ENCODE measurements at regions not wholly inside any gene's neighbourhood (a gene's known extent, or its start where the extent isn't known, plus 50 kb on each side); places are given as distances from the start of the nearest gene placed in this dataset.

GRCh38 chr4:11497972-11498371, 69.3 kb upstream of the HS3ST1 start:
- H3K27ac Mint-ChIP-seq = no peak overlapping the region
- intact Hi-C loops (cut with micrococcal nuclease) = no loop called here
- H3K36me3 Mint-ChIP-seq = peaks cover 0 to 6% (median 0%) of the 10 kb centered on the region in 5 donors
- no peak for DNase-seq
- peaks cover 2 to 15% (median 4%) of the 10 kb centered on the region in 11 donors for H3K9me3 Mint-ChIP-seq
- ATAC-seq = no peak
- H3K4me1 Mint-ChIP-seq = peaks cover 0 to 8% (median 0%) of the 10 kb centered on the region in 7 donors
- H3K27ac ChIP-seq (ENCODE audit: low read depth, low read length) = no peak overlapping the region
- H3K36me3 ChIP-seq (ENCODE audit: control insufficient read depth in 2 of 3, insufficient read depth in 3 of 3, low read length in 3 of 3) = no peaks in the 10 kb centered on the region
- H3K4me3 Mint-ChIP-seq = no peak overlapping the region
- POLR2A ChIA-PET = no interaction called here
- no peak overlapping the region for H3K4me3 ChIP-seq (ENCODE audit: low read length)
- no peaks in the 10 kb centered on the region for H3K27me3 ChIP-seq (ENCODE audit: control insufficient read depth in 2 of 2, insufficient read depth in 2 of 2, low read length in 2 of 2)
- no peaks in the 10 kb centered on the region for H3K4me1 ChIP-seq (ENCODE audit: control insufficient read depth in 2 of 2, insufficient read depth in 2 of 2, low read length in 2 of 2)
- no peaks in the 10 kb centered on the region for H3K9me3 ChIP-seq (ENCODE audit: control insufficient read depth in 2 of 3, low read length in 3 of 3)
- CTCF ChIA-PET = no interaction called here
- H3K27me3 Mint-ChIP-seq = peaks cover 0 to 7% (median 0%) of the 10 kb centered on the region in 5 donors

GRCh38 chr4:11497212-11497806, 68.6 kb upstream of the HS3ST1 start:
- POLR2A ChIA-PET = no interaction called here
- CTCF ChIA-PET = no interaction called here
- no peaks in the 10 kb centered on the region for H3K27me3 ChIP-seq (ENCODE audit: control insufficient read depth in 2 of 2, insufficient read depth in 2 of 2, low read length in 2 of 2)
- Mint-ChIP-seq H3K4me1 (peaks cover 0 to 8% (median 0%) of the 10 kb centered on the region in 7 donors), H3K27me3 (peaks cover 0 to 7% (median 0%) of the 10 kb centered on the region in 5 donors), H3K9me3 (peaks cover 2 to 19% (median 4%) of the 10 kb centered on the region in 11 donors), H3K4me3 (no peak overlapping the region), H3K27ac (no peak overlapping the region), H3K36me3 (peaks cover 0 to 7% (median 0%) of the 10 kb centered on the region in 5 donors)
- no peak overlapping the region for H3K27ac ChIP-seq (ENCODE audit: low read depth, low read length)
- DNase-seq (no peak), ATAC-seq (no peak)
- H3K4me1 ChIP-seq (ENCODE audit: control insufficient read depth in 2 of 2, insufficient read depth in 2 of 2, low read length in 2 of 2) = no peaks in the 10 kb centered on the region
- no peaks in the 10 kb centered on the region for H3K9me3 ChIP-seq (ENCODE audit: control insufficient read depth in 2 of 3, low read length in 3 of 3)
- no peak overlapping the region for H3K4me3 ChIP-seq (ENCODE audit: low read length)
- intact Hi-C loops (cut with micrococcal nuclease) = no loop called here
- no peaks in the 10 kb centered on the region for H3K36me3 ChIP-seq (ENCODE audit: control insufficient read depth in 2 of 3, insufficient read depth in 3 of 3, low read length in 3 of 3)

- H3K27ac Mint-ChIP-seq = no peak overlapping the region
- no peak overlapping the region for H3K4me3 ChIP-seq (ENCODE audit: low read length)
- H3K9me3 ChIP-seq (ENCODE audit: control insufficient read depth in 2 of 3, low read length in 3 of 3) = no peaks in the 10 kb centered on the region
- H3K9me3 Mint-ChIP-seq = peaks cover 2 to 11% (median 4%) of the 10 kb centered on the region in 11 donors
- H3K27ac ChIP-seq (ENCODE audit: low read depth, low read length) = no peak overlapping the region
- H3K4me1 Mint-ChIP-seq = peaks cover 0 to 8% (median 0%) of the 10 kb centered on the region in 7 donors
- ChIA-PET CTCF (no interaction called here), POLR2A (no interaction called here)
- ATAC-seq (no peak), DNase-seq (no peak)
- H3K4me1 ChIP-seq (ENCODE audit: control insufficient read depth in 2 of 2, insufficient read depth in 2 of 2, low read length in 2 of 2) = no peaks in the 10 kb centered on the region
- no peaks in the 10 kb centered on the region for H3K36me3 ChIP-seq (ENCODE audit: control insufficient read depth in 2 of 3, insufficient read depth in 3 of 3, low read length in 3 of 3)
- peaks cover 0 to 7% (median 0%) of the 10 kb centered on the region in 5 donors for H3K27me3 Mint-ChIP-seq
- H3K4me3 Mint-ChIP-seq = no peak overlapping the region
- peaks cover 0 to 7% (median 0%) of the 10 kb centered on the region in 5 donors for H3K36me3 Mint-ChIP-seq
- no peaks in the 10 kb centered on the region for H3K27me3 ChIP-seq (ENCODE audit: control insufficient read depth in 2 of 2, insufficient read depth in 2 of 2, low read length in 2 of 2)
- intact Hi-C loops (cut with micrococcal nuclease) = no loop called here
Measured at GRCh38 chr4:11496351-11496829, 67.7 kb upstream of the HS3ST1 start.

GRCh38 chr4:11495818-11496217, 67.1 kb upstream of the HS3ST1 start:
- intact Hi-C loops (cut with micrococcal nuclease) = no loop called here
- Histone ChIP-seq H3K9me3 (ENCODE audit: control insufficient read depth in 2 of 3, low read length in 3 of 3) (no peaks in the 10 kb centered on the region), H3K4me1 (ENCODE audit: control insufficient read depth in 2 of 2, insufficient read depth in 2 of 2, low read length in 2 of 2) (no peaks in the 10 kb centered on the region), H3K27ac (ENCODE audit: low read depth, low read length) (no peak overlapping the region), H3K27me3 (ENCODE audit: control insufficient read depth in 2 of 2, insufficient read depth in 2 of 2, low read length in 2 of 2) (no peaks in the 10 kb centered on the region), H3K4me3 (ENCODE audit: low read length) (no peak overlapping the region), H3K36me3 (ENCODE audit: control insufficient read depth in 2 of 3, insufficient read depth in 3 of 3, low read length in 3 of 3) (no peaks in the 10 kb centered on the region)
- ATAC-seq = no peak
- Mint-ChIP-seq H3K9me3 (peaks cover 2 to 10% (median 4%) of the 10 kb centered on the region in 11 donors), H3K27me3 (peaks cover 0 to 7% (median 0%) of the 10 kb centered on the region in 5 donors), H3K4me3 (no peak overlapping the region), H3K4me1 (peaks cover 0 to 8% (median 0%) of the 10 kb centered on the region in 7 donors), H3K27ac (no peak overlapping the region), H3K36me3 (peaks cover 0 to 7% (median 0%) of the 10 kb centered on the region in 5 donors)
- ChIA-PET POLR2A (interaction anchor here (0.7 kb wide), 1 partner anchor 47 kb away, joined by 4 read pairs; no protein-coding TSS in a partner anchor), CTCF (no interaction called here)
- no peak for DNase-seq

GRCh38 chr4:11495291-11495690, 66.6 kb upstream of the HS3ST1 start:
- ChIA-PET POLR2A (interaction anchor here (0.7 kb wide), 1 partner anchor 48 kb away, joined by 4 read pairs; no protein-coding TSS in a partner anchor), CTCF (no interaction called here)
- intact Hi-C loops (cut with micrococcal nuclease) = no loop called here

GRCh38 chr4:11494232-11494631, 65.5 kb upstream of the HS3ST1 start:
- H3K27me3 Mint-ChIP-seq = peaks cover 0 to 7% (median 0%) of the 10 kb centered on the region in 5 donors
- CTCF ChIA-PET = no interaction called here
- peaks cover 0 to 12% (median 2%) of the 10 kb centered on the region in 7 donors for H3K4me1 Mint-ChIP-seq
- no peak overlapping the region for H3K27ac Mint-ChIP-seq
- Histone ChIP-seq H3K4me1 (ENCODE audit: control insufficient read depth in 2 of 2, insufficient read depth in 2 of 2, low read length in 2 of 2) (no peaks in the 10 kb centered on the region), H3K9me3 (ENCODE audit: control insufficient read depth in 2 of 3, low read length in 3 of 3) (no peaks in the 10 kb centered on the region), H3K27me3 (ENCODE audit: control insufficient read depth in 2 of 2, insufficient read depth in 2 of 2, low read length in 2 of 2) (no peaks in the 10 kb centered on the region), H3K27ac (ENCODE audit: low read depth, low read length) (no peak overlapping the region), H3K36me3 (ENCODE audit: control insufficient read depth in 2 of 3, insufficient read depth in 3 of 3, low read length in 3 of 3) (no peaks in the 10 kb centered on the region), H3K4me3 (ENCODE audit: low read length) (no peak overlapping the region)
- H3K36me3 Mint-ChIP-seq = peaks cover 0 to 7% (median 0%) of the 10 kb centered on the region in 5 donors
- intact Hi-C loops (cut with micrococcal nuclease) = no loop called here
- DNase-seq = no peak
- no peak overlapping the region for H3K4me3 Mint-ChIP-seq
- peaks cover 2 to 10% (median 4%) of the 10 kb centered on the region in 11 donors for H3K9me3 Mint-ChIP-seq
- ATAC-seq = no peak
- POLR2A ChIA-PET = no interaction called here

More at GRCh38 chr4:11495291-11495690, 66.6 kb upstream of the HS3ST1 start:
- no peak for DNase-seq
- no peak for ATAC-seq
- Mint-ChIP-seq H3K4me1 (peaks cover 0 to 8% (median 0%) of the 10 kb centered on the region in 7 donors), H3K27me3 (peaks cover 0 to 7% (median 0%) of the 10 kb centered on the region in 5 donors), H3K36me3 (peaks cover 0 to 7% (median 0%) of the 10 kb centered on the region in 5 donors), H3K4me3 (no peak overlapping the region), H3K27ac (no peak overlapping the region), H3K9me3 (peaks cover 2 to 10% (median 4%) of the 10 kb centered on the region in 11 donors)
- no peaks in the 10 kb centered on the region for H3K9me3 ChIP-seq (ENCODE audit: control insufficient read depth in 2 of 3, low read length in 3 of 3)
- H3K4me3 ChIP-seq (ENCODE audit: low read length) = no peak overlapping the region
- no peak overlapping the region for H3K27ac ChIP-seq (ENCODE audit: low read depth, low read length)
- H3K4me1 ChIP-seq (ENCODE audit: control insufficient read depth in 2 of 2, insufficient read depth in 2 of 2, low read length in 2 of 2) = no peaks in the 10 kb centered on the region
- H3K36me3 ChIP-seq (ENCODE audit: control insufficient read depth in 2 of 3, insufficient read depth in 3 of 3, low read length in 3 of 3) = no peaks in the 10 kb centered on the region
- no peaks in the 10 kb centered on the region for H3K27me3 ChIP-seq (ENCODE audit: control insufficient read depth in 2 of 2, insufficient read depth in 2 of 2, low read length in 2 of 2)

All from naive thymus-derived CD4-positive, alpha-beta T cell (primary cell).